Sigmoid colon (tissue), 6 donors: ENCODE measurements at regions not wholly inside any gene's neighbourhood (a gene's known extent, or its start where the extent isn't known, plus 50 kb on each side); places are given as distances from the start of the nearest gene placed in this dataset.

Experiments used
- DNase-seq: peaks from one replicate; pipeline ENCODE4 v3.0.0-alpha.2; 2019
- H3K27ac ChIP-seq, 4 donors: fragments of 200-600 bp; sonication (generic); one replicate each; pipeline ENCODE4 v1.5.1; 2016 to 2019; ENCODE audit warnings: mild to moderate bottlenecking in 1 of 4
- H3K27me3 ChIP-seq, 3 donors: fragments of 200-600 bp; sonication (generic); one replicate each; pipeline ENCODE4 v1.5.1; 2019; ENCODE audit warnings: mild to moderate bottlenecking in 1 of 3
- H3K36me3 ChIP-seq, 4 donors: fragments of 200-600 bp; sonication (generic); one replicate each; pipeline ENCODE4 v1.5.1; 2016 to 2019
- H3K4me1 ChIP-seq, 4 donors: fragments of 200-600 bp; sonication (generic); one replicate each; pipeline ENCODE4 v1.5.1; 2017 to 2019
- H3K4me3 ChIP-seq, 4 donors: fragments of 200-600 bp; sonication (generic); one replicate each; pipeline ENCODE4 v1.5.1; 2017 to 2019; ENCODE audit warnings: mild to moderate bottlenecking in 2 of 4, moderate library complexity in 1 of 4
- H3K9me3 ChIP-seq, 4 donors: fragments of 200-600 bp in 3 of 4; sonication (generic) in 3 of 4; one replicate each; pipeline versions ENCODE4 v1.5.1 to v1.6.1; 2013 to 2019
- CTCF ChIP-seq, 4 experiments: fragments of 450-650 bp in 3 of 4; fragments of 200-600 bp in 1 of 4; IDR thresholded peaks; one replicate each; pipeline ENCODE4 v1.5.1; 2016 to 2019; ENCODE audit warnings: antibody characterized with exemption in 4 of 4, mild to moderate bottlenecking in 3 of 4, moderate library complexity in 2 of 4
- EP300 ChIP-seq, 4 donors: sonication (generic); formaldehyde crosslinking; IDR thresholded peaks; one replicate each; pipeline ENCODE4 v1.6.1; 2017; ENCODE audit warnings: antibody characterized with exemption in 4 of 4
- POLR2A ChIP-seq, 2 donors: fragments of 450-650 bp; IDR thresholded peaks; one replicate each; pipeline ENCODE4 v1.6.1; 2016; ENCODE audit warnings: antibody characterized with exemption in 2 of 2, mild to moderate bottlenecking in 2 of 2, moderate library complexity in 2 of 2
- POLR2AphosphoS5 ChIP-seq, 4 donors: sonication (generic); formaldehyde crosslinking; IDR thresholded peaks; one replicate each; pipeline ENCODE4 v1.6.1; 2017; ENCODE audit warnings: antibody characterized with exemption in 4 of 4
- WGBS, 2 donors: extraction: QIAGEN DNeasy Blood & Tissue Kit; methylation state at CpG; one replicate each; pipeline ENCODE4 v1.1.7; 2013; 5-methylcytosine and 5-hydroxymethylcytosine counted together
- intact Hi-C: fragments of 100-400 bp; cut with DNase I; formaldehyde crosslinking; loops from one replicate; pipeline ENCODE4 v1.15.1; 2023
- donor health status: healthy with polysubstance abuse.
- donor health status: healthy.

DNA sequence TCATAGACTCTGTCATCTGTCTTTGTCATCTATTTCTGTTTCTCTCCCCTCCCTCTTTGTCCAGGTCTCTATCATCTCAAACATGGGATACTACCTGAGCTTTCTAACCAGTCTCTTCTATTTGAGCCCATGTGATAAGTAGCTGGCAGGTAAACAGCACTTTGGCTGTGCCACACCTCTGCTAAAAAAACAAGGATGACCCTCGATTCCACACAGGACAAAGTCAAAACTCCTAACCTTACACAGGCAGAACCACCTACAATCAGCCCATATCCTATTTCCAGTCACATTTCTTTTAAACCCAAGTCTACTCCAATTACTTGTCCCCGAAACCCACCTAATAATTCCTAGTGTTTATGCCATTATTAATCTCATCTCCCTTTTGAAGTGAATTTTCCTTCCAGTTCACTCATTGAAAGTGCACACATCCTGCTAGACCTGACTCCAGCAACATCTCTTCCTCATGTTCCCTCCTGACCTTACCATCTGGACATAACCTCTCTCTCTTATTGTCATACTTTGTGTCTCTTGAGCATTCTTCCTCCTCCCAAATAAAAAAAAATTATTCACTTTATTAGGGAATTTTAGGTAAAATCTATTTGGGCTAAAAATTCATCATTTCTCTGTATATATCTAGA lies 256.1 kb upstream of the ONECUT1 start:
- intact Hi-C loops, result no loop called here
- WGBS, 2 donors, result 50 to 65% methylated on average over 2 of the region's 2 CpGs

GRCh38 chr15:53038655-53038941 lies 248.5 kb upstream of the ONECUT1 start:
- Histone ChIP-seq H3K36me3 (no peaks in the 10 kb centered on the region), H3K4me1 (no peaks in the 10 kb centered on the region), H3K27ac (no peak overlapping the region), H3K27me3 (peaks cover 0 to 4% (median 0%) of the 10 kb centered on the region in 3 donors), H3K9me3 (peaks cover 0 to 4% (median 0%) of the 10 kb centered on the region in 4 donors), H3K4me3 (no peak overlapping the region)
- WGBS, 2 donors, result 75 to 86% methylated on average over 7 of the region's 7 CpGs
- TF ChIP-seq CTCF (IDR thresholded peaks at IDR 0.05) (no peak), POLR2A (IDR thresholded peaks at IDR 0.05) (no peak), POLR2AphosphoS5 (IDR thresholded peaks at IDR 0.05) (no peak), EP300 (IDR thresholded peaks at IDR 0.05) (no peak)
- intact Hi-C loops, result no loop called here
- DNase-seq, result no peak

More for the DNA sequence above, 256.1 kb upstream of the ONECUT1 start:
- no peak for DNase-seq
- no peaks in the 10 kb centered on the region for H3K27me3 ChIP-seq
- no peak overlapping the region for H3K4me3 ChIP-seq
- no peak for TF ChIP-seq POLR2AphosphoS5 (IDR thresholded peaks at IDR 0.05)
- no peak for TF ChIP-seq POLR2A (IDR thresholded peaks at IDR 0.05)
- no peak for TF ChIP-seq CTCF (IDR thresholded peaks at IDR 0.05)
- no peak for TF ChIP-seq EP300 (IDR thresholded peaks at IDR 0.05)
- H3K4me1 ChIP-seq, result no peaks in the 10 kb centered on the region
- no peaks in the 10 kb centered on the region for H3K9me3 ChIP-seq
- no peak overlapping the region for H3K27ac ChIP-seq
- no peaks in the 10 kb centered on the region for H3K36me3 ChIP-seq

DNA sequence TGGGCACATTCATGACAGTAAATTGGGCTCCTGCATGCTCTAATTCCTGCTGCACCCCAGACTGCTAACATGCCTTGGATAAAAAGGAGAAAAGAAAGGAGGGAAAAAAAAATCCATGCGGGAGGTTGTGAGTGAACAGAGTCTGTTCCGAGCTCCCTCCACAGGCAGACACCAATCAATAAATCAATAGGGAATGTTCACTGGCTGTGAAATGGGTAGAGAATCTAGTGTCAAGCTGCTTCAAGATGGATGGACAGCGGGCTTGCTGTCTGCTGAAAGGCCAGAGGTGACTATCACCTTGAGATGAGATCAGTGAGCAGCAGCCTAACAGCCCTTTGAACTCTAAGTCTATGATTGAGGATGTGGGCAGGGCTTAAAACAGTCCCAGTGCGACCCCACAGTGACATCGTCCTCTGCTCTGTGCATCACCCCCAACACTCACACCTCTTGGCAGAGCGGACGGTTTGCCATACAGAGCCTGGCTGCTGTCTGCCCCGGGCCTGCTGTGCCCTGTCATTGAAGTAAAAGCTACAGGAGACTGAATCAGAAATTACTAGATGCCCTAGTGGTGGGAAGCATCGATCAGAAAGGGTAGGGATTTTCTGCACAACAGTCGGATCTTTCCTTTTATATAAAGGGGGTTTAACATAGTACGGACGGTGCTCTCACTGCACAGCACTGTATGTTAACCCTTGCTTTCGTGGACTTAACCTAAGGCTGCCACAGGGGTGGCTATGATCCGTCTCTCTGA lies 247.9 kb upstream of the ONECUT1 start:
- H3K4me3 ChIP-seq, result no peak overlapping the region
- 69 to 77% methylated on average over 14 of the region's 14 CpGs for WGBS, 2 donors
- intact Hi-C loops, result no loop called here
- no peak for TF ChIP-seq POLR2A (IDR thresholded peaks at IDR 0.05)
- no peak for TF ChIP-seq CTCF (IDR thresholded peaks at IDR 0.05)
- no peak for TF ChIP-seq EP300 (IDR thresholded peaks at IDR 0.05)
- TF ChIP-seq POLR2AphosphoS5 (IDR thresholded peaks at IDR 0.05), result no peak
- no peak overlapping the region for H3K27ac ChIP-seq
- H3K9me3 ChIP-seq, result peaks cover 0 to 4% (median 0%) of the 10 kb centered on the region in 4 donors
- H3K4me1 ChIP-seq, result no peaks in the 10 kb centered on the region
- H3K36me3 ChIP-seq, result no peaks in the 10 kb centered on the region
- H3K27me3 ChIP-seq, result peaks cover 0 to 4% (median 0%) of the 10 kb centered on the region in 3 donors
- DNase-seq, result no peak

- 70 to 77% methylated on average over 2 of the region's 2 CpGs for WGBS, 2 donors
Measured at GRCh38 chr15:53036641-53037040, 246.5 kb upstream of the ONECUT1 start.

More at GRCh38 chr15:53036641-53037040, 246.5 kb upstream of the ONECUT1 start:
- intact Hi-C loops, result no loop called here
- TF ChIP-seq CTCF (IDR thresholded peaks at IDR 0.05) (no peak), POLR2A (IDR thresholded peaks at IDR 0.05) (no peak), EP300 (IDR thresholded peaks at IDR 0.05) (no peak), POLR2AphosphoS5 (IDR thresholded peaks at IDR 0.05) (no peak)
- no peak overlapping the region for H3K27ac ChIP-seq
- no peak overlapping the region for H3K4me3 ChIP-seq
- DNase-seq, result no peak
- H3K27me3 ChIP-seq, result peaks cover 0 to 4% (median 0%) of the 10 kb centered on the region in 3 donors
- H3K36me3 ChIP-seq, result no peaks in the 10 kb centered on the region
- no peaks in the 10 kb centered on the region for H3K4me1 ChIP-seq
- peaks cover 0 to 4% (median 0%) of the 10 kb centered on the region in 4 donors for H3K9me3 ChIP-seq
